KMS-11 (cell line): ENCODE measurements at regions not wholly inside any gene's neighbourhood (a gene's known extent, or its start where the extent isn't known, plus 50 kb on each side); places are given as distances from the start of the nearest gene placed in this dataset.

ENCODE experiments used
- H2AFZ ChIP-seq: fragments of 200-600 bp; sonication (generic); 2 replicates; pipeline ENCODE4 v1.6.1; 2016; ENCODE audit warnings: antibody characterized with exemption, mixed run types, low read depth
- H3K27ac ChIP-seq: fragments of 200-600 bp; sonication (generic); 2 replicates; pipeline ENCODE4 v1.6.1; 2016; ENCODE audit warnings: mild to moderate bottlenecking, mixed run types
- H3K27me3 ChIP-seq: fragments of 200-600 bp; sonication (generic); 2 replicates; pipeline ENCODE4 v1.6.1; 2017; ENCODE audit warnings: mild to moderate bottlenecking, low read depth, mixed run types, moderate library complexity; ENCODE audit not compliant: insufficient read depth
- H3K36me3 ChIP-seq: fragments of 200-600 bp; sonication (generic); 2 replicates; pipeline ENCODE4 v1.6.1; 2017; ENCODE audit warnings: mild to moderate bottlenecking, mixed run types; ENCODE audit not compliant: insufficient read depth
- H3K4me1 ChIP-seq: fragments of 200-600 bp; sonication (generic); 2 replicates; pipeline ENCODE4 v1.6.1; 2016; ENCODE audit warnings: mild to moderate bottlenecking, low read depth, mixed run types; ENCODE audit not compliant: poor library complexity, severe bottlenecking
- H3K4me2 ChIP-seq: fragments of 200-600 bp; sonication (generic); 2 replicates; pipeline ENCODE4 v1.7.0; 2016; ENCODE audit warnings: mild to moderate bottlenecking, mixed run types
- H3K4me3 ChIP-seq: fragments of 200-600 bp; sonication (generic); IDR thresholded peaks from 2 replicates; pipeline ENCODE4 v1.6.1; 2017; ENCODE audit warnings: low read depth, low read length, mixed read lengths; ENCODE audit not compliant: insufficient read depth
- H3K79me2 ChIP-seq: fragments of 200-600 bp; sonication (generic); 2 replicates; pipeline ENCODE4 v1.6.1; 2016; ENCODE audit warnings: low read depth, mixed run types; ENCODE audit not compliant: insufficient read depth
- H3K9ac ChIP-seq: fragments of 200-600 bp; sonication (generic); 2 replicates; pipeline ENCODE4 v1.6.1; 2016; ENCODE audit warnings: mild to moderate bottlenecking, mixed run types
- H4K20me1 ChIP-seq: fragments of 200-600 bp; sonication (generic); 2 replicates; pipeline ENCODE4 v1.6.1; 2016; ENCODE audit warnings: mild to moderate bottlenecking, mixed run types; ENCODE audit not compliant: insufficient read depth
- TF ChIP-seq, protein P1 (sequence below): fragments of 200-600 bp; sonication (generic); conservative IDR thresholded peaks from 2 replicates; pipeline ENCODE4 v1.6.1; 2017; ENCODE audit warnings: low read depth, mild to moderate bottlenecking, antibody characterized with exemption, low read length, moderate library complexity, mixed read lengths

DNA sequence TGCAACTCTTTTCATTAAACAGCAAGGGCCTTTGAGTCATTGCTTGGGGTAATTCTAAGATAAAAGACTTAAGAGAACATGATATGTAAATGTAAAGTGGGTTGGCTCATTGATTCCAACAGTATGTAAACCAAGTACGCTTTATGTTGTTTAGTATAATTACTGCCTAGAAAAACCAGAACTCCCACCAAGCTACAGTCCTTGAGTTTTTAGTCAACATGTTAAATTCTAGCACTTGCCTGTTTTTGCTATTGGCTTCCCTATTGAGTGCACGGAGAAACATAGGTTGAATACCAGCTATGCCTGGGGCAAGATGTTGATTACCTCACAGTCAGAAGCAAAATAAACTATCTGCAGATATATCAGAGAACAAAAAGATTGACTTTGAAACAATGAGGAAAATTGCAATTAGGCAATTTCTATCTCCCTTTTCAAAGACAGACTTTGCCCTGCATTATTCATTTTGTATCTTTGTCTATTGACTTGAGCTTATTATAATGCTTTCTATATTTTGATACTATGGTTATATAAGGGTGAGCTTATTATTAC is 179.3 kb downstream of the ZPLD1 start:
- H3K4me3 ChIP-seq: no peak overlapping the region
- TF ChIP-seq, protein P1, sequence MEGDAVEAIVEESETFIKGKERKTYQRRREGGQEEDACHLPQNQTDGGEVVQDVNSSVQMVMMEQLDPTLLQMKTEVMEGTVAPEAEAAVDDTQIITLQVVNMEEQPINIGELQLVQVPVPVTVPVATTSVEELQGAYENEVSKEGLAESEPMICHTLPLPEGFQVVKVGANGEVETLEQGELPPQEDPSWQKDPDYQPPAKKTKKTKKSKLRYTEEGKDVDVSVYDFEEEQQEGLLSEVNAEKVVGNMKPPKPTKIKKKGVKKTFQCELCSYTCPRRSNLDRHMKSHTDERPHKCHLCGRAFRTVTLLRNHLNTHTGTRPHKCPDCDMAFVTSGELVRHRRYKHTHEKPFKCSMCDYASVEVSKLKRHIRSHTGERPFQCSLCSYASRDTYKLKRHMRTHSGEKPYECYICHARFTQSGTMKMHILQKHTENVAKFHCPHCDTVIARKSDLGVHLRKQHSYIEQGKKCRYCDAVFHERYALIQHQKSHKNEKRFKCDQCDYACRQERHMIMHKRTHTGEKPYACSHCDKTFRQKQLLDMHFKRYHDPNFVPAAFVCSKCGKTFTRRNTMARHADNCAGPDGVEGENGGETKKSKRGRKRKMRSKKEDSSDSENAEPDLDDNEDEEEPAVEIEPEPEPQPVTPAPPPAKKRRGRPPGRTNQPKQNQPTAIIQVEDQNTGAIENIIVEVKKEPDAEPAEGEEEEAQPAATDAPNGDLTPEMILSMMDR: no peak
- H3K27me3 ChIP-seq: no peaks in the 10 kb centered on the region
- H3K9ac ChIP-seq: no peak overlapping the region
- H3K79me2 ChIP-seq: no peaks in the 10 kb centered on the region
- no peaks in the 10 kb centered on the region for H4K20me1 ChIP-seq
- no peaks in the 10 kb centered on the region for H3K36me3 ChIP-seq
- no peak overlapping the region for H3K4me2 ChIP-seq
- H2AFZ ChIP-seq: no peak overlapping the region
- H3K27ac ChIP-seq: no peak overlapping the region
- H3K4me1 ChIP-seq: peaks cover 35% of the 10 kb centered on the region

DNA sequence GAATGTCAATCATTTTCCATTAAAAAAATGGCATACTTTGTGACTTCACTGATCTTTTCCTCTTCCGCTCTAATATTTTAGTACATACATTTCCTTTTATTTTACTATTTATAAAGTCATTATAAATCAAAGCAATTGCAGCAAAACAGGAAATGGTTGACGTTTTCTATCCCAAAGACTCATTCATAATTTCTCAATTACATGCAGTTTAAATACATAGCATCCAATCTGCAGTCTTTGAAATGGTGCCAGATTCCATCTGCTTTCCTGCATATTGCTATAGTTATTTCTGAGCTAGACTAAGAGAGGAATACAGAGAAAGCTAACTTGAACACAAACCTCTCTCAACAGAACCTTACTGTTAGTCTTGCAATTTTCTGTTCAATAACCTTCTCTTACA is 179.8 kb downstream of the ZPLD1 start:
- Histone ChIP-seq H3K27me3 (no peaks in the 10 kb centered on the region), H2AFZ (no peak overlapping the region), H3K4me3 (no peak overlapping the region), H3K79me2 (no peaks in the 10 kb centered on the region), H3K4me1 (peaks cover 31% of the 10 kb centered on the region), H4K20me1 (no peaks in the 10 kb centered on the region), H3K36me3 (no peaks in the 10 kb centered on the region), H3K4me2 (no peak overlapping the region), H3K27ac (no peak overlapping the region), H3K9ac (no peak overlapping the region)
- TF ChIP-seq, protein P1: no peak

DNA sequence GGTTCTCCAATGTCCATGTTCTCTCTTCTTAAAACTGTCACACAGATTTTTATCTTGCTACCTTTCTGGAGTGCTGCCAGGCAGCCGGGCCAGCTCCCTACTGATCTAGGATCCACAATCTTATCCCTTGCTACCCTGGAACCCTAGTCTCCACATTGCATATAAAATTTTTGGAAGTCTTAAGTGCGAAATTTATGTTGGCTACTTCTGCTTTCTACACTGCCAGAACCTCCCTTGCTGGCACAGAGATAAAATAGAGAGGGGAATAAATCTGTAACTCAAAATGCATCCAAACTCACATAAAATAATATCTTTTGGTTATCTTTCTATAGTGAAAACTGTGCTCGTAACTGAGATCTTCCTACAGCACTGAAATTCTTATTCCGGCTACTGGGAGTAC is 182.6 kb downstream of the ZPLD1 start:
- H3K4me3 ChIP-seq: no peak overlapping the region
- TF ChIP-seq, protein P1: no peak
- peaks cover 6% of the 10 kb centered on the region for H3K4me1 ChIP-seq
- H2AFZ ChIP-seq: no peak overlapping the region
- H4K20me1 ChIP-seq: no peaks in the 10 kb centered on the region
- H3K9ac ChIP-seq: no peak overlapping the region
- H3K27me3 ChIP-seq: no peaks in the 10 kb centered on the region
- H3K4me2 ChIP-seq: no peak overlapping the region
- no peaks in the 10 kb centered on the region for H3K36me3 ChIP-seq
- no peak overlapping the region for H3K27ac ChIP-seq
- H3K79me2 ChIP-seq: no peaks in the 10 kb centered on the region

DNA sequence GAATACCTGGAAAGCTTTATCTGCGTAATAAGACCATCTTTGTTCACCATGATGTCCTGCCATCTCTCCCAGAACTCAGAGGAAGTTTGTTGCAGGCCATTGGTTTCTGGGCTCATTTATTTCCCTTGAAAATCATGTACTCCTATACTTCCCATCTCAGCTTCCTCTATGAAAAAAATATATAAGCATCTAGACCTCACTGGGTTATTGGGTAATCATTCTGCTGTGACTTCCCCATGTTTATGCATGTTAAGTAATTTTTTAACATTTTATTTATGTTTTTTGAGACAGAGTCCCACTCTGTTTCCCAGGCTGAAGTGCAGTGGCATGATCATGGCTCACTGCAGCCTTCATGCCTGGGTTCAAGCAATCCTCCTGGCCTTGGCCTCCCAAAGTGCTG is 184.5 kb downstream of the ZPLD1 start:
- TF ChIP-seq, protein P1: no peak
- Histone ChIP-seq H3K79me2 (no peaks in the 10 kb centered on the region), H3K4me2 (no peak overlapping the region), H3K27me3 (no peaks in the 10 kb centered on the region), H2AFZ (no peak overlapping the region), H3K4me3 (no peak overlapping the region), H3K27ac (no peak overlapping the region), H4K20me1 (no peaks in the 10 kb centered on the region), H3K9ac (no peak overlapping the region), H3K36me3 (no peaks in the 10 kb centered on the region), H3K4me1 (no peaks in the 10 kb centered on the region)
